Stimulated activated naive CD8-positive, alpha-beta T cell treated with anti-CD3 and anti-CD28 coated beads, Interleukin-15, amount 100 ng/mL, for 72 hours (primary cell): ENCODE measurements at regions not wholly inside any gene's neighbourhood (a gene's known extent, or its start where the extent isn't known, plus 50 kb on each side); places are given as distances from the start of the nearest gene placed in this dataset.

Source experiments
- ATAC-seq: fragments of 150-1000 bp; cut with Tn5 transposase; 2 replicates; pipeline ENCODE4 v1.10.0; 2021; ENCODE audit warnings: mild to moderate bottlenecking, moderate library complexity
- DNase-seq, 2 donors: peaks; one replicate each; pipeline ENCODE4 v3.0.0; 2021 to 2022
- H3K27ac Mint-ChIP-seq, 2 donors: one replicate each; pipeline ENCODE4 v1.8.0; 2022; ENCODE audit warnings: mild to moderate bottlenecking in 2 of 2, mixed read lengths in 2 of 2, moderate library complexity in 2 of 2
- H3K27me3 Mint-ChIP-seq: one replicate; pipeline ENCODE4 v1.8.0; 2022; ENCODE audit warnings: mixed read lengths
- H3K4me1 Mint-ChIP-seq: one replicate; pipeline ENCODE4 v1.8.0; 2022; ENCODE audit warnings: mild to moderate bottlenecking, mixed read lengths
- H3K4me3 Mint-ChIP-seq, 2 donors: one replicate each; pipeline ENCODE4 v1.8.0; 2022; ENCODE audit warnings: mild to moderate bottlenecking in 2 of 2, mixed read lengths in 2 of 2, moderate library complexity in 1 of 2
- H3K9me3 Mint-ChIP-seq, 2 donors: one replicate each; pipeline ENCODE4 v1.8.0; 2022; ENCODE audit warnings: mixed read lengths in 2 of 2

DNA sequence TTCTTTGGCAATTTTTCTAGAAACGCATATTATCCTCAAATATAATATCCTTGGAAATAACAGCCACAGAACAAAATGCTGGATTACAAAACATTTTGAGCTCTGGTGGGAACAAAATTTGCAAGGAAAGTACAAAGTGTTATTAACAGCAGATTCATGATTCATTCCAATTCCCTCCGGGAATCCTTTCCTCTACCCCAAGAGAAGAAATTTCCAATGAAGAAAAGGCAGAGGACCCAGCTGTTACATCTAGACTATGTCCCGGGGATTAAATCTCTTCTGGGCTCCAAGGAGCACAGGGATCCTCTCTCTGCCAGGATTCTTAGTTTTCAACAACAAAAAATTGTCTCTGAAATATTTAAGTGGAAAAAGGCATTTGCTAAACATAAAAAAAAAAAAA is 51.6 kb upstream of the TMEFF2 start:
- no peak overlapping the region for H3K27ac Mint-ChIP-seq
- H3K27me3 Mint-ChIP-seq: peaks cover 8% of the 10 kb centered on the region
- H3K4me3 Mint-ChIP-seq: no peak overlapping the region
- no peaks in the 10 kb centered on the region for H3K4me1 Mint-ChIP-seq
- DNase-seq: no peak
- H3K9me3 Mint-ChIP-seq: no peaks in the 10 kb centered on the region
- no peak for ATAC-seq

DNA sequence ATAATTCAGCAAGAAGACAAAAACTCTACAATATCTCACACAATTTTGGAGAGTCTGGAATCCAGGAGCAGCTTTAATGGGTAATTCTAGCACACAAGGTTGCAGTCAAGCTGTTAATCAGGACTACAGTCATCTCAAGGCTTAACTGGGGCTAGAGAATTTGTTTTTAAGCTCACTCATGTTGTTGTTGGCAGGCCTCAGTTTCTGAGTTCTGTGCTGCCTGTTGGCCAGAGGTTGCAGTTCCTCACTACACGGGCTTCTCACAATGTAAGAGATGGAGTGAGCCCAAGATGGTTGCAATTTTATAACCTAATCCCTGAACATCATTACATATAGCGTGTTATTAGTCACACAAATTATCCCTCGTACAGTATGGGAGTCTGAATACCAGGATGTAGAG is 50.6 kb upstream of the TMEFF2 start:
- peaks cover 8% of the 10 kb centered on the region for H3K27me3 Mint-ChIP-seq
- H3K9me3 Mint-ChIP-seq: no peaks in the 10 kb centered on the region
- ATAC-seq (no peak), DNase-seq (no peak)
- H3K4me1 Mint-ChIP-seq: no peaks in the 10 kb centered on the region
- no peak overlapping the region for H3K27ac Mint-ChIP-seq
- no peak overlapping the region for H3K4me3 Mint-ChIP-seq
